DMS 273 treated with DMSO at 0.1 percent for 48 hours (cell line): ENCODE measurements at regions not wholly inside any gene's neighbourhood (a gene's known extent, or its start where the extent isn't known, plus 50 kb on each side); places are given as distances from the start of the nearest gene placed in this dataset.
"Not testable (repeated sequence)": the region's sequence is repeated elsewhere in the genome, so short reads cannot be mapped to it uniquely, and the experiment has no call there.

Experiments
- DNase-seq: peaks from one replicate; lab custom pipeline; 2025; lab: John Stamatoyannopoulos, UW

DNA sequence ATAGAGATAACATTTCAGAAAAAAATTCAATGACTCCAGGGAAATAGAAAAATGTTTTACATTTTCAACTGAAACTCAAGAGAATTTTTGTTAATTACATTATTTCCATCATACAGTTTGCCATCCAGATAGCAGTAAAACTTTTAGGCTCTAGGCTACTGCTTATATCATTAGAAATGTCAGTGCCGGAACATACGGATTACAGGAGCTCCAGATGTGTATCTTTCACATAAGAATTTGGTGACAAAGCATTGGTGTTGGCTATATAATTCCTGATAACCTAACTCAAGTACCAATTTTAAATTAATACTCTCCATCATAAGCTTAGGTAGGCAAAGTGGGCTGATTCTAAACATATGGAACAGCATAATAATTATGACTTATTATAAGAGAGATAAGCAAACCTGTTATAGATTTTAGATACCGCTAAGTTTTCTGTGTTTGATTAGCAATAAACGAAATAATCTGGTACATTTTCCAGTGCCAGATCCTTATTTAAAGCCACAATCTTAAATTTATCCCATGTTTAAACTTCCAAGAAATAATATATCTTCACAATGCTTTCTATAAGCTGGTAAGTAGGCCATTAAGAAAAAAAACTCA, 637.9 kb downstream of the NXPH1 start:
- DNase-seq, result no peak

DNA sequence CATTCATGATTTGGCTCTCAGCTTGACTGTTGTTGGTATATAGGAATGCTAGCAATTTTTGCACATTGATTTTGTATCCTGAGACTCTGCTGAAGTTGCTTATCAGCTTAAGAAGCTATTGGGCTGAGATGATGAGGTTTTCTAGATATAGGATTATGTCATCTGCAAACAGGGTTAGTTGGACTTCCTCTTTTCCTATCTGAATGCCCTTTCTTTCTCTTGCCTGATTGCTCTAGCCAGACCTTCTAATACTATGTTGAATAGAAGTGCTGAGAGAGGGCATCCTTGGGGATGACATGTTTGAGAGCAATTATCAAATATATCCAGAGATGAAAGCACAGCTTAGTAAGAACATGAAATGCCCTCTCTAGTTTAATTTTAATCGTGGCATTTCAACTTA, 642.4 kb downstream of the NXPH1 start:
- not testable (repeated sequence) for DNase-seq

DNA sequence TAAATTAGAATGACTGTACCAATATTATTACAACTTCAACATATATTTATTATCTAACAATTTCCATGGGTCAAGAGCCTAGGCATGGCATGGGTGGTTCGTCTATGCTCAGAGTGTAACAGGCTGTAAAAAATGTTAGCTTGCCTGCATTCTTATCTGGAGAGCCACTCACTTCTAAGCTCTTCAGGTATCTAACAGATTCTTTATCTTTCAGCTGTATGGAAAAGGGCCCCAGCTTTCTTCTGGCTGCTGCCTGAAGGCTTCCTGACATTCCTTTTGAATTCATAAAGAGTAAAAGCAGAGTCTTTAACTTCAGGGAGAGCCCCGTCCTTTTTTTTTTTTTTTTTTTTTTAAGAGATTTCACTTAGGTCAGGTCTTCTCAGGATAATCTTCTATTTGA, 648.8 kb downstream of the NXPH1 start:
- DNase-seq, result no peak

DNA sequence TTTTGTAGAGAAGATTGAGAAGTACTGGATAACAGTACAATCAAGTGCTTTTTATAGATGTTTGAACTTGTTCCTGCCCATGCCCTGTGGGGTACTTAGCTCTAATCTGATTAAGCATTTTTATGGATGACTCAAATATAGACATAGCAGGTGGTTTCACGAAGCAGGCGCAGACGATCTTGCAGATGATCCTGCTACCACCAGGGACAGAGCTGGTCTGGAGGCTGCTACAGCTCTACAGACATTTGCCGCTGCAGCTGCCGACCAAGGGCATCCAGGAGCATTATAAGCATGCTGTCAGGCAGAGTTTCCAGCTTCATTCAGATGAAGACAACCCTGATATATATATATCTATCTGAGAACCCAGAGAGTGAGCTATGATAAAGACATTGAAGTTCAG, 650.4 kb downstream of the NXPH1 start:
- DNase-seq, result no peak

DNA sequence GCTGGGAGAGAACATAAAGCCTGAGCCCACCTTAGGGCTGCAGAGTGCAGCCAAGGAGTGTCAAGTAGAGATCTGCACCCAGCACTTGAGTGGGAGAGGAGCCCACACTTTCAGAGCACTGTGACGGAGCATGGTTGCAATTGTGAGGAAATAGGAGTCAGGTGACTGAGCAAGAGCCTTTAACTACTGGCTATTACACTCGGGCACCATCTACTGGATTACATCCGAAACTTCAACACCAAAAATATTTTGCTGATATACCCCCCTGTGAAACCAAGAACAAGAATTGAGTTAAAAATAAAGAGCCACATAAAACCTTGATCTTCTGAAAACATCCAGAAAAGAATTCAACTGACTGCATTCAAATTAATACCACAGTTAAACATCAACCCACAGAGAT, 657.9 kb downstream of the NXPH1 start:
- DNase-seq, result no peak

DNA sequence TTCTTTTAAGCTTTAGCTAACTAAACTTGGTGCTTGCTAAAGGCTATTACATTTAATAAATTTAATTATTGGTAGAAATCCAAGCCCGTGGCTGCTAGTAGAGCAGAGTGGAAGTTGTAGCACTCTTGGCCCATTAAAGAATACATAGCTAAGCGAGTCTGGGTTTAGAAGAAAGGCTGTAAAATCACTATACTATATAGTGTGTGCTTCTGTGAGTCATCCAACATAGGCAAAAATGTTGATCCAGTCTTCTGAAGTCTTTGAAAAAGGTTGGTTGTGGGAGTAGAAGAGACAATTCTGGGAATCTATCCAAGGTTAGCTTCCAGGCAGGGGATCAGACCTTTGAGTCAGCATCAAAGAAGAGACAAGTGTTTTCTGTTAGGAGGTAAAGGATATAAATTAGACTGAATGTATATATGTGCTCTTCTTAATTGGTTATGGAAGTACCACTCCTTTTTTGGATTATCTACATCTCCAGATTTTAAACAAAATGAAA, 664.2 kb downstream of the NXPH1 start:
- no peak for DNase-seq

DNA sequence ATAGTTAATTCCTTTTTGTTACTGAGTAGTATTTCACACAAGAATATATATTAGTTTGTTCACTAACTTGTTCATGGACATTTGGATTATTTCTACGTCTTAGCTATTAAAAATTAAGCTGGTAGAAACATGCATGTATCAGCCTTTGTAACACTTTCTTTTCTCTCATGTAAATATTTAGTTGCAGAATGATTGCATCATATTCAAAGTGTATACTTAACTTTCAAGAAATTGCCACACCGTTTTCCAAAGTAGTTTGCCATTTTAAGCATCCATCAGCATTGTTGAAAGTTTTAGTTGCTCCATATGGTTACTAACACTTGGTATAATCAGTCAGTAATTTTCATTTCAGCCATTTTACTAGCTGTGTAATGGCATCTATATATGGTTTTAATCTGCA, 666.9 kb downstream of the NXPH1 start:
- no peak for DNase-seq

DNA sequence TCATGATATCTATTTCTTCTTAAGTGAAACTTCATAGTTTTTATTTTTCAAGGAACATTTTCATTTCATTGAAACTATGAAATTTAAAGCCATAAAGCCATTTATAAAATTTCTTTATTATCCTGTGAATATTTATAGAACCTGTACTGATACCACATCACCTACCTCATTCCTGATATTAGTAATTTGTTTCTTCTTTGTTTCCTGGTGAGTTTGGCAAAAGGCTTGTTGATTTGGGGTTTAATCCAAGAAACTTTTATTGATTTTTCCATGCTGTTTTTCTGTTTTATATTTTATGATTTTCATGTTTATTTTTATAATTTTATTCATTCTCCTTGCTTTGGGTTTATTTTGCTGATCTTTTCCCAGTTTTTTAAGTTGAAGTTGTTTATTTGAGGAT, 669.4 kb downstream of the NXPH1 start:
- no peak for DNase-seq

DNA sequence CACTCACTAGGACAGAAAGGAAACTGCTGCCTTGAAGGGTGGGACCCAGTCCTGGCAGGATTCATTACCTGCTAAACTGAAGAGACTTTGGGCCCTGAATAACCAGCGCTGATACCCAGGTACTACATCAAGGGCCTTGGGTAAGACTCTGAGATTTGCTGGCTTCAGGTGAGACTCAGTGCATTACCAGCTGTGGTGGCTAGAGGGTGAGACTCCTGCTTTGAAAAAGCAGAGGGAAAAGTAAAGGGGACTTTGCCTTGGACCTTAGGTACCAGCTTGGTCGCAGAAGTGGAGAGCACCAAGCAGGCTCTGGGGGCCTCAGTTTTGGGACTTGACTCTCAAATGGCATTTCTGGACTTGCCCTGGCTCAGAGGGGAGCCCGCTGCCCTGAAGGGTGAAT, 673.3 kb downstream of the NXPH1 start:
- DNase-seq, result no peak

DNA sequence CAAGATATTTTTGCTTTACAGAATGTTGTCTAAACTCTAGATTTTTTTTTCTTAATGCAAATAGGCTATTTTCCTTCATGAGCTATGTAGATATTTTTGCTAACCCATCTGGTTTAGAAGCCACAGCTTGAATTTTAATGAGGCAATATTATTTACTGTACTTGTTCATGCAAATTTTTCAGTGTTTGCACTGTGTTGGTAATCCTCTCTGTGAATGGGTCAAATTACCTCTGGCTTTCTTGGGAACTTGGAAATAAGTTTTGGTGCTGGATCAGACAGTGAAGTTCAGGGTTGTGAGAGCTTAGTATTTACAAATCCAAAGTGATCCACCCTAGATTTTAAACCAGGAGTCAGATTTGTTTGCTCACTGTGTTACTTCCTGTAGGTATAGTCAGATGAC, 686.9 kb downstream of the NXPH1 start:
- DNase-seq, result peak; percentile 69

DNA sequence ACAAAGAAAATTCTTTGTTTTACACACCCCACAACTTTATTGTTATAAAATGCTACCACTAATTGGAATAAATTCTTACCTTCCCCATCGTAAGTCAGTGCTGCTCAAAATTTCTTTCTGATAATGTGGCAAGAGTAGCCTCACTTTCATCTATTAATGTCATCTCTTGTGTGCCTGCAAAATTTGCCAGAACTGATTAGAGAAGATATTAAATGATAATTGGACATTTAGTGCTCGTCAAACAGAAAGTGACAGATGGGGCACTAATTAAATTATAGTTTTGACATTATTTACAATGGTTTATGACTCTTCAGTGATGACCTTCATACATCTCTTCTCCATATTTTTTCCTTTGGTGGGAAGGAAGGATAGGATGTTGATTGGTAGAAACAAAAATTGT, 690.9 kb downstream of the NXPH1 start:
- no peak for DNase-seq

DNA sequence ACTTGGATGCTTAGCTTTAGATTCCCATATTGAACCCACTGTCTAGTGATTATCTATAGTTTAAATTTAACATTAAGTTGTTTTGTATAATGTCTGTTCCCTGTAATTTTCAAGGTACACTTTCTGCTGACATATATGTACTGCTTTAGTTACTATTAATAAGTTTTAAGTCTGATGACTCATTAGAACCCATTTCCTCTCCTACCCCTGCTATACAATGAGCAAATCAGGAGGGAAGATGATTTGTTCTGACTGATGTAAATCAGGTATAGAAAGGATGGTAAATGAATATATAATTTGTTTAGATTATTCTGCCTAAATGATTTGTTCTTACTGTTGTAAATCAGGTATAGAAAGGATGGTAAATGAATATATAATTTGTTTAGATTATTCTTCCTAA, 691.8 kb downstream of the NXPH1 start:
- no peak for DNase-seq

DNA sequence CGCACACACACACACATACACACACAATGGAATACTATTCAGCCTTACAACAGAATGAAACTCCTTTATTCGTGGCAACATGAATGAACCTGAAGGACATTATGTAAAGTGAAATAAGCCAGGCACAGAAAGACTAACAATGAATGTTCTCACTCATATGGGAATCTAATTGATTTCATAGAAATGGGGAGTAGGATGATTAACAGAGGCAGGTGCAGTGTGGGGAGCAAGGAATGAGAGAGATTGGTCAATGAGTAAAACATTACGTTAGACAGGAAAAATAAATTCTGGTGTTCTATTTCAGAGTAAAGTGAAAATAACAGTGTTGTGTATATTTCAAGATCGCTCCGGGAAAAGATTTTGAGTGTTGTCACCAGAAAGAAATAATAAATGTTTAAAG, 694.5 kb downstream of the NXPH1 start:
- no peak for DNase-seq

DNA sequence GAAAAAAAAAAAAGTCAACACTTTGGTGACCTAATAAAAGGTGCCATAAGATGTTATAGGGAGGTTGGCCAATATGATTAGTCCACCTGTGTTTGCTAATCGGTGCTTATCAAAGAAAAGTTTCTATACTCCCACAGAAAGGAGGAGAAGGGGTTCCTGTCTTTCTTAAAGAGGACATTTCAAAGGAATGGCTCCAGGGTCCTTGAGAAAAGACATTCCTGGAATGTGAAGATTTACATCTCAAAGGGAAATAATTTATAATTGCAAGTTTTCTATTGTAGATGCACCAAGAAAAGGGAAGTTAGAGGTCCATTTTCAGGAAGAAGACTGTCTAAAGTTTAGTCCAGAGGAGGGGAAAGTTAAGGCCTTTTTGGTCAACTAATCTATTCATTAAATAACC, 715.3 kb downstream of the NXPH1 start:
- no peak for DNase-seq

DNA sequence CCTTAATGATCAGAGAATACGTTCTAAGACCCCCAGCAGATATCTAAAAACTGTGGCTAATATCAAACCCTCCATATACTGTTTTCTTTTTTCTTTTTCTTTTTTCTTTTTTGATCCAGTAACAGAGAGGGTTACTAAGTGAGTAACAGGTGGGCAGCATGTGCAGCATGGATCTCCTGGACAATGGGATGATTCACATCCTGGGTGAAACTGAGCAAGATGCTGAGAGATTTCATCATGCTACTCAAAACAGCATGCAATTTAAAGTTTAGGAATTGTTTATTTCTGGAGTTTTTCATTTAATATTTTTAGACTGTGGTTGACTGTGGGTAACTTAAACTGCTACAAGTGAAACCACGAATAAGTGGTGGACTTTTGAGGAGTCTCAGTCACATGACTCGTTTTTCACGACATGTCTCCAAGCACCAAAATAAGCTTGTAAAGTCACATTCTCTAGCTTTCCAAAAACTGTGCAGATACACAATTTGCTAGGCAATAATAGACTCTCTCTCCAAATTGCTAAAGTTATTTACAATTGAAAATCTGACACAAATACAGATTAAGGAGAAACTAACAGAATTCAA, 716.2 kb downstream of the NXPH1 start:
- DNase-seq, result no peak

DNA sequence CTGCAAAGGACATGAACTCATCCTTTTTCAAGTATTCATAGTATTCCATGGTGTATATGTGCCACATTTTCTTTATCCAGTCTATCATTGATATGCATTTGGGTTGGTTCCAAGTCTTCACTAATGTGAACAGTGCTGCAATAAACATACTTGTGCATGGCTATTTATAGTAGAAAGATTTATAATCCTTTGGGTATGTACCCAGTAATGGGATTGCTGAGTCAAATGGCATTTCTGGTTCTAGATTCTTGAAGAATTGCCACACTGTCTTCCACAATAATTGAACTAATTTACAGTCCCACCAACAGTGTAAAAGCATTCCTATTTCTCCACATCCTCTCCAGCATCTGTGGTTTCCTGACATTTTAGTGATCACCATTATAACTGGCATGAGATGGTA, 730.3 kb downstream of the NXPH1 start:
- not testable (repeated sequence) for DNase-seq

DNA sequence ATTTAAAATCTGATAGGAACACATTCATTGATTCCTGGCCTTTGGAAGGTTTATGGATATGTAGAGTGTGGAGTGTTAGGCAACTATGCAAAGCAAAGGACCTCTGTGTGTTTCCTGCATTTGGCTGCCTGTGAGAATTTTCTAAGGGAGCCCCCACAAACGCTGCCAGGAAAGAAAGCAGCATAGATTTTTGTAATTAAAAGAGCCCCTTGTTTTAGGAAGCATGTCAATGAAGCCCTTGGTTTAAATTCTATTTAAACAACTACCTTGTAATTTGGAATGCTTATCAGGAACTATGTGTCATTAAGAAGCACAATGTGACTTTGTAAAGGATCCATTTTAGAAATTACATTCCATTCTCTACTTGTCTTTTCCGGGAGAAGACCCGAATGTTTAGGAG, 742.5 kb downstream of the NXPH1 start:
- no peak for DNase-seq

DNA sequence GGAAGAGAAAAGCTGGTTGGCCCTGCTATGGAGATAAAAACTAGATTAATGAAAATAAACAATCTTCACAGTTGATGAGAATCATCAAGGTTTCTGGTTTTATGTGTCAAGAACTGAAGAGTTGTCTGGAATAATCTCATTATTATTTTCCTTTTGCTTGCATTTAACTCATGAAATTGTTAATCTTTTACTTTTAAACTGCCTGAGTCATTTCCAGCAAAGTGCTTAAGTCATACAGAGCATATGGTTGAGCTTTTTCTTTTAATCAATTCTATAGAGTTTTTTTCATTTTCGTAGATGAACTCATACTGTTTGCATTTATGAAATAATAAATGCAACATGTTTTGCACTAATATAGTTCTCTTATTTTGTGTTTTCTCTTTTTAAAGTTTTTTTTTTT, 747.9 kb downstream of the NXPH1 start:
- no peak for DNase-seq

DNA sequence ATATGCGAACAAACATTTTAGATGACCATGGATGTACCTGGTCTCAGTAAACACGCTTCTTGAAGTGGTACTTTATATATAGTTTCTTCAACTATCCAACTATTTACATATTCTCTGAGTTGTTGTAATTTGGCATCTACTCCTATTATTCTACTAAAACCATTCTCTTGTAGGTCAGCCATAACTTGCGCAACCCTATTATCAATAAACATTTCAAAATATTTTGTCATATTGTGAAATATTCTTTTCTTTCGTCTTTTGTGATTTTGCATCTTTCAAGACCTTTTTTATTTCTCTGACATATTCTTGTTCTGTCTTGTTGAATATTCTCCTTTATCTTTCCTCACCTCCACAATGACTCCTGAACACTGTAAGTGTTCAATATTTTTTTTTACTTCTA, 753.3 kb downstream of the NXPH1 start:
- DNase-seq, result no peak

DNA sequence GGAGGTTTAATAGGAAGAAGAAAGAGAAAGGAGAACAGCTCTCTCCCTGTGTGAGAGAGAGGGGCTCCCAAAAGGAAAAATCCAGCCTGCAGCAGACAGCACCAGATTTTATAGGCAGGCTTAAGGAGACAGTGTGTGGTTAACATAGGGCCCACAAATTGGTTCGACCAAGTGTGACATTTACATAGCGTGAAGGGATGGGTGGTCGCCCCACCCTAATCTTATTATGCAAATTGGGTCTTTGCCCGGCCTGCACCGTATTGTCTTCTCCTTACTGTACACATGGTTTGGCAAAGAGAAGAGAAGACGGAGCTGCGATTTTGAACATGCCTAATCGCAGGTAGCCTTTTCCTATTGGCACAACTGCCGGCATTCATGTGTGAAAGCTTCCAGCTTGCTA, 756.3 kb downstream of the NXPH1 start:
- no peak for DNase-seq

DNA sequence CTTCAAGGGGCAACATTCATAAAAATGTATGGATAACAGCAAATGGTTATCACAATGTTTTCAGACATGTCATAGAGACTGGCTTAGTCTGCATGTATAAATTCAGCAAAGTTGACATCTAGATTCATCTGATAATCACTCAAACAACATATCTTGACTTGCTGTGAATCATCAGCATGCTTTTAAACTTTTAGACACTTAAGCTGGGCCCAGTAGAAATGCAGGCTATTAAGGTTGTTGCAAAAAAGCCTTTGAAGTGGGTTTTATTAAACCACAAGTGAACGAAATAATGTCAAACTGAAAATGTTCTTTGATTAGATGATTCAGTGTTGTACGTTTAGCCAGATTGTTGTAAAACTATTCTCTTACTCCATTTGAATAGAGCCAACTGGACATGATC, 759.6 kb downstream of the NXPH1 start:
- DNase-seq, result no peak

DNA sequence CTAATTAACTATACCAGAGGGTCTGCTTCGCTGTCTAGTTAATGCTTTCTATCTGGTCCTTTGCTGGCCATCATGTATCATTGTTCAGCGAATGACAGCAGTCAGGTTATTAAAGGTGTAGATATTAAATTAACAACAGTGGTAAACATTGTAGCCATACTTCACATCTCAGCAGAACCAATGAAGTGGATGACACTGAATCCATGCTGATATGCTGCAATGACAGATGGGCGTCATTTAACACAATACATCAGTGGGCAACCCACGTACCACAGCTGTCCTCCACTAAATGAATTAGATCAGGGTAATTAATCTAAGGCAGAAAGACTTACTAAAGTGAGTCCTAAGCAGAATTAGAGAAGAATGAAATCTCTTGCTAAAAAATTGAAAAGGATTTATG, 767.2 kb downstream of the NXPH1 start:
- peak; percentile 73 for DNase-seq

DNA sequence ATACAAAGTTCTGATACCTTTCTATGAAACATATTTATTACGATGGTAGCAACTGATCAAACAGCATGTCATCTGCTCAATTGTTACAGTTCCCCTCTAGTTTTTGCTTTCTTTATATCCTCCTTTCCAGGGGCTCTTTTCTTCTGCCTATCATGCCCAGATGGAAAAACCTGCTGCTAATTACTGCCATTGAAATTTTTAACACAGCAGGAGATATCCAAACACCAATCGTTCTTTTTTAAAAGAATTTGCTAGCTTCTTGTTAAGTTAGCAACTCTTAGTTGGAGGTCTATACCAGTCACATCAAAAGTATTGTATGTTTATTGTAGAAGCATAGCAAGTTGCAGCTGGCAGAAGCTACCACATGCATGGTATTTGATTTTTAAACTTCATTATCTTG, 768.5 kb downstream of the NXPH1 start:
- peak; percentile 7 for DNase-seq

DNA sequence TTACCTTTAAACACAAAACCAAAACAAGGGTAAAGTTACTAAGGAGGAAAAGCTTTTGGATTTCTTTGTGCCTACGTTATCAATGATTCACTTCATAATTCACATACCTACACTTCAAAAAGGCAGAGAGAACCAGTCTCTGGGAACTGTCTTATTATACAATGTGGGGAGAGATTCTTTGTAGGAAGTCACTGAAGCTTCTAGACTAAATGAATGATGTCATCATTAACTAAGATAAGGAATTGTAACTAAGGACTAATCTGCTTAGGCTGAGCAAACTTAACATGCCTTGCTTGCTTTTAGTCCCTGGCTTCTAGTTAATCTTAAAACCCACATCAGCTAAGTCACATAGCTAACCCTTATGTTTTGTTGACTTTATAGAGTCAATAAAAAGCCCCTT, 771.2 kb downstream of the NXPH1 start:
- no peak for DNase-seq
